ENCODE measurements at regions not wholly inside any gene's neighbourhood (a gene's known extent, or its start where the extent isn't known, plus 50 kb on each side); places are given as distances from the start of the nearest gene placed in this dataset.
"Not testable (repeated sequence)": the region's sequence is repeated elsewhere in the genome, so short reads cannot be mapped to it uniquely, and the experiment has no call there.

GRCh38 chr3:81886081-81886480, 124.6 kb upstream of the GBE1 start:
- DNase-seq = no peak

DNA sequence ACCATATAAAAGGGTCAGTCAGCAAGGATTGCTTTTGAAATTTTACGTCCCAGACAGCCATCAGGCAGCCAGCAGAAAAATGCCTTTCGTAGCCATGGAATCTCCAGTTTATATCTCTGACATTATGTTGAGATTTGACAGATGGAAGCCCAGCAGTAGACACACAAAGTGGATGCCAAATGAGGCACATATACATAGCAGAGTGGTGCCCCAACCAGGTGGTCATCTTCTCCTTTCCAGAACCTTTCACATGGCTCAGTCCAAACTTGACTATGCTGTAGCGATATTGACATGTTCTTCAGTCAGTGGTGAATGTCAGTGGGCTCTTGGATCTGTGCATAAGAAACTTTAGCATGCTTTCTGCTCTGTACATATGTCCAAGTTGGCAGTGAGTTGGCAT, 123.3 kb upstream of the GBE1 start:
- DNase-seq = no peak

GRCh38 chr3:81876826-81877225, 115.4 kb upstream of the GBE1 start:
- DNase-seq = no peak

DNA sequence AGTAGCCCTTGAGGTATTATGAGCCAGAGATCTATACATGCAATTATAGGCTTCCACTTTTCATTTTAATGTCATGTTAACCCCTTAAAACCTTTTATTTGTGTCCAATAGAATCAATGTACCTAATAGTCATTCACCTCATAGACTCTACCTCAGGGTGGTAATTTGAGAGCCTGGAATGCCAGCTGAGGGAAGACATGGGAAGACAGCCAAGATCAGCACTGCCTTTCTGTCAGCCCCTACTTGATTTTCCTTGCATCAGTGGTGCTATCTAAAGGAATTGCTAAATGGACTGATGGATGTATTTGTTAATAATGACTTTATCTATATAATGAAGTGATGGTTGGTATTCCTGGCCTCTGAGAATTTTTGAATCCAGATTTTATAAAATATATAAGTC, 113.3 kb upstream of the GBE1 start:
- DNase-seq = no peak

DNA sequence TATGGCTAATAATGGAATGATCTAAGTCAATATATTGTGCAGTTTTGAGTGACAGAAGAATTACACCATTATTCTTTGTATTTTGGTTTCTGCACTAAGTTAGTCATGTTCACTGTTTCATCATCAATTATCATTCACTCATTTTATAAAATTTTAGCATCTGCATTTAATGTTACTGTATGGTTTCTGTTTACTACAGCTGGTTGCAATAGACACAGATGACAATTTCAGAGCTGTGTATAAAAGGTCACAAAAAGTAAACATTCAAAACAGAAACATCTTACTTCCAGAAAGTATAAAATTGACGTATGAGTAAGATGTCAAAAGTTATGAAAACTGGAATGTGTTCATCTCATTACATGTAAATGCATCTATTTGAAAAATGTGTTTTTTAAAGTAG, 111.1 kb upstream of the GBE1 start:
- DNase-seq = no peak

GRCh38 chr3:81871358-81872155, 110.1 kb upstream of the GBE1 start:
- DNase-seq = no peak

GRCh38 chr3:81869382-81869781, 107.9 kb upstream of the GBE1 start:
- DNase-seq = no peak

- no peak for DNase-seq
Observed at GRCh38 chr3:81868597-81868996, 107.2 kb upstream of the GBE1 start.

DNA sequence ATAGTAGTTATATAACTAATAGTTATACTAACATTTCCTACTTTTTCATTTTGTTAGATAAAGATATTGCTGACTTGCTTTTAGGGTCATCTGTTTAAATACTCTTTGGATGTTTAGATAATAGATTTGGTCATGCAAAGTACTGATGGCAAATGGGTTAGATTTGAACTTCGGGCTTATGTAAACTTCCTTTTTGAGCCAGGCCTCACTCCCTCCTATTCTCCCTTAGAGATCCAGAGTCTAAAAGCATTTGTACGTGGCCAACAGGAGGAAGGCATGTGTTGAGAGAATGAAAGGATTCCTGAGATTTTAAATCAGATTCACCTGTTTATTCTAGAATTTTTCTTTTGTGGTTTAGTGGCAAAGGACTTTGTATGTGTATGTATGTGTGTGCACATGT, 106.4 kb upstream of the GBE1 start:
- no peak for DNase-seq

DNA sequence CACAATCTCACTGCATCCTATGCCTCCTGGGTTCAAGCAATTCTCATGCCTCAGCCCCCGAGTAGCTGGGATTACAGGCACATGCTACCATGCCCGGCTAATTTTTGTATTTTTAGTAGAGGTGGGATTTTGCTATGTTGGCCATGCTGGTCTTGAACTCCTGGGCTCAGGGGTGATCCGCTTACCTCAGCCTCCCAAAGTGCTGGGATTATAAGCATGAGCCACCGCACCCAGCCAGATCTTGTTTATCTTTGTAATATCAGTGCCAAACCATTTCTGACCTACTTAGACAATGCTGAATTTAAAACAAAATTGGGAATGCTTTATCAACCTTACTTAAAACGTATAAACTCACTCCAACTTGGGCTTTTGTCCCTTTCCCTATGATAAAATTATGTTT, 103.7 kb upstream of the GBE1 start:
- not testable (repeated sequence) for DNase-seq

DNA sequence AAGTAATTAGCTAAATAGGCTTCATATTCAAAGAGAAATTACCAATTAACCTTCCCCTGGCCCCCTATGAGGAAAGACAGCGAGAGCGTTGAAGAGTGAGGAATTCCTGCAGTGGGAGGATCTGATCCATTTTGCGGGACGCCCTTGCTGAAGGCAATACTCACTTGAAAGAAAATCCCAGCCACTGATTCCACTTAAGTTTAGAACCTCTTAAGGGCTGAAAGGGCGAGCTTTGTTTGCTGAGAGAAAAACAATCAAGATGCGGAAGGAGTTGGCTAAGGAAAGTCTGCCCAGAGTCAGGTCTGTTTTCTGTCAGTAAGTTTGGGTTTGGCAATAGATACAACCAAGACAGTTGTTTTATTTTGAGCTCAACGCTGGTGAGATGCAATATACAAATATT, 102.8 kb upstream of the GBE1 start:
- no peak for DNase-seq

- no peak for DNase-seq
Observed at GRCh38 chr3:81863756-81864155, 102.3 kb upstream of the GBE1 start.

- DNase-seq = no peak
Observed at GRCh38 chr3:81861593-81861992, 100.1 kb upstream of the GBE1 start.

DNA sequence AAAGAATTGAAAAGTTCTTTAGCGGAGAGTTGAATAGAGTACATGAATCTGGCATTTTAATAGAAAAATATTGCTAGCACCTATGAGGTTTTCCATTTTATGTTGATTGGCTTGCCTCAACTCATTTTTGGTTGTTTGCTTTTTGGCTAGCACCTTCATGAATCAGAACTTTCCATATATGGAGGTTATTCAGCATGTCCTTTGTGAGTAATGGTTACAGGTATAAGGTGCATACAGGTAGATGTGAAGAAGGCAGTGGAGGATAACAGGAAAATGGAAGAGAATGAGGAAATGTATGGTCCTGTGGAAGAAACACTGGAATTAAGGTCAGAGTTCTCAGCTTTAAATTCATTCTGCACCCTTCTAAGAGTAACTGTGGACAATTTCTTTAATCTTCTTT, 98.1 kb upstream of the GBE1 start:
- no peak for DNase-seq

GRCh38 chr3:81853431-81853830, 92.0 kb upstream of the GBE1 start:
- DNase-seq = no peak

GRCh38 chr3:81851176-81851575, 89.7 kb upstream of the GBE1 start:
- DNase-seq = no peak

DNA sequence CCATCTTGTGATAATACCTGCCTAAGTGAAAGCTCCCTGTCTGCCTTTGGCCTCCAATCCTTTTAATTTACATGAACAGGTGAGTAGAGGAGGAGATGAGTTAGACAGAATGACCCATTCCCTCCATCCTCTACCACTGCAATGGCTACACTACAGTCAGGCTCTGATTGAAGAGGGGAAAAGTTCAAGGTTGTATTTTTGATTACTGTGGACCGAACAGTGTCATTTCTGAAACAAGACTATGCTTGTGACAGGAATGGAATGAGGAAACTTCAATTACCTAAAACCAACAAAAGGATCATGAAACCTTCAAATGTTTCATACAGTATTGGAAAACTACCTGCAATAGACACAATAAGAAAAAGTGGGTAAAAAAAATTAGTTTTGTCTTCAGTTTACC, 85.5 kb upstream of the GBE1 start:
- no peak for DNase-seq

- no peak for DNase-seq
Observed at GRCh38 chr3:81841540-81841939, 80.1 kb upstream of the GBE1 start.

DNA sequence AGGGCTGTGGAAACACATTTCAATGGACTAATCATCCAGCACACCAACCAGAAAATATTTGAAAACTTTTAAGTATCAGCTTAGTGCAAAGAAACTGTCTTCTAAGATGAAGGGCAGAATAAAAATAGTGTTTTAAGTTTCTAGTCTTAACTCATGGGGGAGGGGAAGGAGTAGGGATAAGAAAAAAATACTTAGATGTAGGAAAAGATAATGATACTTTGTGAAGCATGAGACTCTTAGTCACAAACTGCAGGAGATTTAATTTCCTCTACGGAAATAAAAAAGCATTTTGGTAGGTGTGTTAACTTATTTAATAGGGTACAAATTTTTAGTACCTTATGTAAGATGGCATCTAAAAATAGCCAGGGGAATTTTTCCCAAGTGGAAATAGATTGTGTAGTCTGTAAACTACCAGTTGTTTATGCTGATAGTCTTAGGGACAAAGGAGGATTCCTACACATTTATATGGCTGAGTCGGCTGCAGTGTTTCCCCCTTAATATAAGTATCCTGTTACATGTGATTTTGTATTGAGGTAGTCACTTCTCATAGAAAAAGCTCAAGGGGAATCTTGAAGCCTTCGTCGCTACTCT, 78.2 kb upstream of the GBE1 start:
- no peak for DNase-seq

- no peak for DNase-seq
Observed at GRCh38 chr3:81838457-81838856, 77.0 kb upstream of the GBE1 start.

DNA sequence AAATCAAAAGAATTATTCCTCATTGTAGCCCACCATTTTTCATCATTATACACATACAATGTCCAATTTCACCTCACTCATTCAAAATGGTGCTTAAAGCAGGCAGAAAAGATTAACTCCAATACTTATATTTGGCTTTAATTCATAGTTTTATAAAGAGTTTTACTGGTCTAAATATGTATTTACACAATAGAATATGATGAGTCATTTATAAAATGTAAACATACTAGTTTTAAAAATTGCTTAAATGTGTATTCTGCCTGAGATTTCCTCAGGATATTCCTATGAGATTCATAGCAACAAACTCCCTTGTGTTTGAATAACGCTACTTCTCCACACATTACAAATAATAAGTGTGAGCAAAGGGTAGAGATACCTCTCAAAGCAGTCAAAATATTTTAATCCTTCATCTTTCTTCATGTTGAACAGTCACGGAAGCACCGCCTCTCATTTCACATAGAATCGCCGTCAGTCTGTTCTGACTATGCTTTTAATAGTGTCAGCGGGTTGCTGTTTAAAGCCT, 75.7 kb upstream of the GBE1 start:
- DNase-seq = no peak

DNA sequence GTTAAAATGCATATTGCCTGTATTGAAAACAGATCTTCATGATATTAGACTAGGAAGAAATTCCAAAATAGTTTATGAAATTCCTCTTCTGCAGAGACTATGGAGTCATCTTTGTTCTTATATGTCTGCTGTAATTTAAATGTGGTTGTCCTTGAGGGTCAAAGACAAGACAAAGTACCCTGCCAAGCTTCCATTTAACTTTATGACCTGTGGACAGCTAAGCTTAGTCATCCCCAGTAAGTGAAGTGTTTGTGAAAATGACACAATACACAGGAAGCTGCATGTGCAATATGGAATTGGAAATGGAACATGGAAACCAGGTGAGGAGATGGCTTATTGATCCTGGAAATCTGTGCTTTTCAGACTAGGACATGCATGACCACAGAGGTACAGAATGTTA, 68.5 kb upstream of the GBE1 start:
- no peak for DNase-seq

DNA sequence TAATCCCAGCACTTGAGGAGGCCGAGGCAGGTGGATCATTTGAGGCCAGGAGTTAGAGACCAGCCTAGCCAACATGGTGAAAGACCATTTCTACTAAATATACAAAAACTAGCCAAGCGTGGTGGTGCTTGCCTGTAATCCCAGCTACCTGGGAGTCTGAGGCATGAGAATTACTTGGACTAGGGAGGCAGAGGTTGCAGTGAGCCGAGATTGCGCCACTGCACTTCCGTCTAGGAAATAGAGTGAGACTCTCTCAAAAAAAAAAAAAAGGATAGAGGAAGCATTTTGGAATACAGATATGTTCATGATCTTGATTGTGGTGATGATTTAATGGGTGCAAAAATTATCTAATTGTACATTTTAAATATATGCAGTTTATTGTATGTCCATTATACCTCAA, 67.8 kb upstream of the GBE1 start:
- DNase-seq = not testable (repeated sequence)

DNA sequence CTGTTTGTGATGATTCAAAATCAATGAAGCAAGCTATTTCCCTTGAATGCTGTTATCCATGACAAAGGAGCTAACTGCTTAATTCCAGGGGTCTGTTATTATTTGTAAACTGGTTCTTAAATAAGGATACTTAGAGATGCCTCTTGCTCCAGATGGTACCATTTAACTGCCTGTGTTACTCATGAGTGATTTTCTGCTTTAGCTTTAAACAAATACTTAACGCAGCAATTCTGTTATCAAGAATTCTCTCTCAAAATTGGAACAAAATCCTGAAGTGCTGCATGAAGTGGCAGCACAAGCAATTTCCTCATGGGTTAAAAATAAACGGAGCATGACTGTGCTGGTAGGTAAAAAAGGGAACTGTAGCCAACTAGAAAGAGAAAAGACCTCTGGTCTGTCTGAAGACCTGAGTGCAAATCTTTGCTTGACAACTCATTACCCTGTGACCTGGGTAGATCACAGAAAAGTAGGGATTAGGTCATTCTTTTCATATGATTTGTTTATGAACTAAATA, 62.5 kb upstream of the GBE1 start:
- no peak for DNase-seq
